HepG2 (cell line): ENCODE measurements at regions not wholly inside any gene's neighbourhood (a gene's known extent, or its start where the extent isn't known, plus 50 kb on each side); places are given as distances from the start of the nearest gene placed in this dataset.

Experiments used
- ATAC-seq: fragments of 200-7000 bp; cut with Tn5 transposase; 3 replicates; pipeline ENCODE4 v1.9.1; 2020; ENCODE audit warnings: mild to moderate bottlenecking, moderate library complexity
- BruUV-seq: library from RNA; stranded (reverse); fragments of 400-500 nt; replicated peaks from 2 replicates; lab custom pipeline; 2021; lab: Mats Ljungman, UMichigan
- CTCF ChIA-PET: fragments of 300-600 bp; formaldehyde crosslinking; extraction: SDS; loops from one replicate; lab custom pipeline; 2021; ENCODE audit warnings: low total read pairs, inconsistent platforms, low intra/inter-chr PET ratio; lab: Yijun Ruan, JAX
- POLR2A ChIA-PET: fragments of 350-600 bp; sonication (Branson Sonifier 250); formaldehyde crosslinking; loops from one replicate; lab custom pipeline; 2020; ENCODE audit warnings: antibody characterized with exemption, inconsistent platforms; lab: Yijun Ruan, JAX
- DNase-seq: peaks from one replicate; pipeline ENCODE4 v3.0.0-alpha.2; 2015; ENCODE audit warnings: low spot score
- FAIRE-seq: peaks from 3 replicates; lab custom pipeline; 2011; peaks lifted over from hg19 to GRCh38; lab: Jason Lieb, UNC
- H2AFZ ChIP-seq: one replicate; pipeline ENCODE4 v1.6.1; 2011; ENCODE audit warnings: low read length, inconsistent platforms
- H3K27ac ChIP-seq: fragments of 300-600 bp; 3 replicates; pipeline ENCODE4 v1.8.0; 2011; ENCODE audit warnings: mixed run types, mild to moderate bottlenecking, mixed read lengths, low read length, inconsistent platforms; ENCODE audit not compliant: insufficient read depth; ENCODE audit errors: extremely low read length
- H3K27me3 ChIP-seq, 2 experiments: fragments of 200-600 bp in 1 of 2; 2 replicates in 1 of 2; 3 replicates in 1 of 2; pipeline versions ENCODE4 v1.6.0 to v1.8.0; 2011; ENCODE audit warnings: low read length in 2 of 2, mild to moderate bottlenecking in 2 of 2, moderate library complexity in 2 of 2, inconsistent platforms in 1 of 2; ENCODE audit not compliant: insufficient read depth in 2 of 2, control insufficient read depth in 1 of 2
- H3K36me3 ChIP-seq, 2 experiments: fragments of 200-600 bp in 1 of 2; replicated peaks in 1 of 2; 2 replicates in 1 of 2; 3 replicates in 1 of 2; pipeline versions ENCODE4 v1.5.1 to v1.8.0; 2011; ENCODE audit warnings: low read length in 2 of 2, inconsistent platforms in 1 of 2; ENCODE audit not compliant: insufficient read depth in 2 of 2, control insufficient read depth in 1 of 2
- H3K4me1 ChIP-seq: 2 replicates; pipeline ENCODE4 v1.5.1; 2012; ENCODE audit warnings: low read length, inconsistent platforms; ENCODE audit not compliant: insufficient read depth
- H3K4me2 ChIP-seq: 2 replicates; pipeline ENCODE4 v1.6.0; 2011; ENCODE audit warnings: low read depth, low read length, inconsistent platforms
- H3K4me3 ChIP-seq, 3 experiments: fragments of 200-600 bp in 1 of 3; sonication (generic), shearing (Covaris generic) in 1 of 3; replicated peaks in 1 of 3; 2 replicates each; pipeline ENCODE4 v1.5.1; 2011 to 2016; ENCODE audit warnings: low read length in 3 of 3, inconsistent platforms in 2 of 3, low read depth in 2 of 3, mild to moderate bottlenecking in 2 of 3, control low read depth in 1 of 3, mixed read lengths in 1 of 3; ENCODE audit not compliant: insufficient read depth in 1 of 3
- H3K79me2 ChIP-seq: one replicate; pipeline ENCODE4 v1.6.1; 2011; ENCODE audit warnings: low read length, inconsistent platforms; ENCODE audit not compliant: insufficient read depth
- H3K9ac ChIP-seq: 2 replicates; pipeline ENCODE4 v1.6.0; 2011; ENCODE audit warnings: mild to moderate bottlenecking, low read depth, low read length, inconsistent platforms; ENCODE audit not compliant: insufficient read depth
- H3K9me3 ChIP-seq: 2 replicates; pipeline ENCODE4 v1.5.1; 2012; ENCODE audit warnings: mild to moderate bottlenecking, low read length
- H4K20me1 ChIP-seq: 2 replicates; pipeline ENCODE4 v1.6.0; 2011; ENCODE audit warnings: inconsistent platforms, mild to moderate bottlenecking, low read length, moderate library complexity; ENCODE audit not compliant: insufficient read depth
- ASH2L ChIP-seq: fragments of 300-600, 200-600 bp; sonication (generic); IDR thresholded peaks from 2 replicates; pipeline ENCODE4 v1.7.0; 2017; ENCODE audit warnings: low read depth, mild to moderate bottlenecking, moderate library complexity, mixed read lengths, low read length; ENCODE audit not compliant: insufficient read length
- ETV6 ChIP-seq: sonication (generic); formaldehyde crosslinking; conservative IDR thresholded peaks from 2 replicates; pipeline ENCODE4 v1.4.0; 2020; ENCODE audit warnings: missing genetic modification reagents
- GABPA ChIP-seq, 2 experiments: IDR thresholded peaks; 2 replicates each; pipeline ENCODE4 v1.6.1; 2011 to 2016; ENCODE audit warnings: low read depth in 2 of 2, low read length in 1 of 2, missing biosample characterization in 1 of 2, missing genetic modification characterization in 1 of 2
- GABPB1 ChIP-seq: IDR thresholded peaks from 2 replicates; pipeline ENCODE4 v1.6.1; 2016; ENCODE audit warnings: mild to moderate bottlenecking, missing genetic modification reagents, moderate library complexity, missing compliant biosample characterization
- GMEB1 ChIP-seq: sonication (generic); formaldehyde crosslinking; IDR thresholded peaks from 2 replicates; pipeline ENCODE4 v1.5.1; 2020; ENCODE audit warnings: missing genetic modification reagents, mild to moderate bottlenecking, borderline replicate concordance
- MLLT10 ChIP-seq: sonication (generic); formaldehyde crosslinking; IDR thresholded peaks from 2 replicates; pipeline ENCODE4 v1.4.0; 2020; ENCODE audit warnings: missing genetic modification reagents
- PRMT3 ChIP-seq: sonication (generic); formaldehyde crosslinking; IDR thresholded peaks from 2 replicates; pipeline ENCODE4 v1.8.1; 2022; ENCODE audit warnings: low read depth, mild to moderate bottlenecking, moderate library complexity, missing genetic modification reagents, borderline replicate concordance
- RXRA ChIP-seq: sonication (generic); formaldehyde crosslinking; IDR thresholded peaks from 2 replicates; pipeline ENCODE4 v1.5.1; 2020; ENCODE audit warnings: missing genetic modification reagents
- SPEN ChIP-seq: sonication (generic); formaldehyde crosslinking; IDR thresholded peaks from 2 replicates; pipeline ENCODE4 v1.5.1; 2020; ENCODE audit warnings: low read depth, mild to moderate bottlenecking, missing genetic modification reagents
- U2AF2 ChIP-seq: fragments of 200-400 bp; formaldehyde crosslinking; IDR thresholded peaks from 2 replicates; pipeline ENCODE4 v1.6.1; 2017; ENCODE audit warnings: low read depth, mild to moderate bottlenecking, low read length
- ZBTB42 ChIP-seq: sonication (generic); formaldehyde crosslinking; IDR thresholded peaks from 2 replicates; pipeline ENCODE4 v1.5.0; 2020; ENCODE audit warnings: mild to moderate bottlenecking, missing genetic modification reagents
- ZMYM2 ChIP-seq: sonication (generic); formaldehyde crosslinking; IDR thresholded peaks from 2 replicates; pipeline ENCODE4 v1.8.0; 2022; ENCODE audit warnings: mild to moderate bottlenecking, missing genetic modification reagents
- ZMYM3 ChIP-seq: sonication (generic); formaldehyde crosslinking; IDR thresholded peaks from 2 replicates; pipeline ENCODE4 v1.5.1; 2020; ENCODE audit warnings: mild to moderate bottlenecking, missing genetic modification reagents
- ZNF576 ChIP-seq: sonication (generic); formaldehyde crosslinking; IDR thresholded peaks from 2 replicates; pipeline ENCODE4 v1.4.0; 2020; ENCODE audit warnings: mild to moderate bottlenecking, missing genetic modification reagents
- ZSCAN25 ChIP-seq: sonication (generic); formaldehyde crosslinking; IDR thresholded peaks from 2 replicates; pipeline ENCODE4 v1.8.0; 2022; ENCODE audit warnings: mild to moderate bottlenecking, missing genetic modification reagents
- WGBS: methylation state at CpG from one replicate; pipeline ENCODE4 v1.1.6; 2017; ENCODE audit warnings: low lambda C conversion rate; 5-methylcytosine and 5-hydroxymethylcytosine counted together
- in situ Hi-C: cut with HindIII; loops from 2 replicates; pipeline ENCODE4 v1.10.0; 2017; ENCODE audit warnings: low pct_unique_long_range_greater_than_20kb; ENCODE audit not compliant: extremely low pct_ligation_motif_present
- intact Hi-C: fragments of 100-400 bp; cut with micrococcal nuclease; formaldehyde crosslinking; loops from one replicate; pipeline ENCODE4 v1.10.0; 2022; ENCODE audit not compliant: unreplicated experiment
- TF ChIP-seq, protein P1 (sequence below): fragments of 450-650 bp; IDR thresholded peaks from 2 replicates; pipeline ENCODE4 v1.6.1; 2017; ENCODE audit warnings: mild to moderate bottlenecking
- TF ChIP-seq, protein P2 (sequence below): sonication (generic); formaldehyde crosslinking; IDR thresholded peaks from 2 replicates; pipeline ENCODE4 v1.4.0; 2020; ENCODE audit warnings: missing genetic modification reagents

DNA sequence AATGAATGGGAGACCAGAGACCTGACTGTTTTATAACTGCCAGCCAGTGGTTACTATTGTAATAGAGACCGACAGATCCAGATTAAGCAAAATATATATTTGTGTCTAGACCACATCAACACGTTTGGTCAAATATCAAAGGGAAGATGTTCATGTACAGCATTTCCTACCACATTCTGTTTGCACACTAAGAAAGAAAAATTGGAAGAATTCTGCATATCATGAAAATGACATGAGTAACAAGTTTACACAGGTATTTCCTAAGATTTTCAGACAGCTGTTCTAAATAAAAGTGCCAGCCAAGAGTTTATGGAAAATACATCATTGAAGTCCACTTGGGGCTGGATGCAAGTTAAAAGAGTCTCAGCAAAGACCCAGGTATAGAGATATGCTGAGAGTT lies 145.5 kb upstream of the ANO3 start:
- no peak for ATAC-seq
- H3K9me3 ChIP-seq, result no peaks in the 10 kb centered on the region
- peaks cover 6% of the 10 kb centered on the region; the same call in 1 of the 2 replicates for H3K4me1 ChIP-seq
- BruUV-seq, result no TSS peak
- WGBS, result 25% methylated on average over 2 of the region's 2 CpGs
- H3K27ac ChIP-seq, result no peak overlapping the region
- H3K27me3 ChIP-seq, result no peaks in the 10 kb centered on the region
- H3K36me3 ChIP-seq, result no peaks in the 10 kb centered on the region
- in situ Hi-C loops, result no loop called here
- no peaks in the 10 kb centered on the region for H4K20me1 ChIP-seq
- H3K4me2 ChIP-seq, result no peak overlapping the region
- no peak overlapping the region for H2AFZ ChIP-seq
- H3K79me2 ChIP-seq, result no peaks in the 10 kb centered on the region
- ChIA-PET CTCF (no interaction called here), POLR2A (no interaction called here)
- intact Hi-C loops, result no loop called here
- DNase-seq, result no peak
- no peak overlapping the region for H3K4me3 ChIP-seq
- no peak for FAIRE-seq
- H3K9ac ChIP-seq, result no peak overlapping the region
- TF ChIP-seq U2AF2 (no peak), ZMYM2 (CRISPR knock-in tag) (no peak), MLLT10 (CRISPR knock-in tag) (no peak), GABPA (IDR thresholded peaks at IDR 0.05; ENCODE audit: low read depth, low read length) (no peak), GABPA (CRISPR knock-in tag; IDR thresholded peaks at IDR 0.05; ENCODE audit: low read depth) (no peak), SPEN (CRISPR knock-in tag) (no peak), GABPB1 (CRISPR knock-in tag) (no peak), ZMYM3 (CRISPR knock-in tag) (no peak), PRMT3 (CRISPR knock-in tag) (no peak), ZSCAN25 (CRISPR knock-in tag) (no peak), ETV6 (CRISPR knock-in tag) (no peak), RXRA (no peak), GMEB1 (CRISPR knock-in tag) (no peak), ZNF576 (CRISPR knock-in tag) (no peak), ASH2L (no peak), ZBTB42 (CRISPR knock-in tag) (no peak)
- TF ChIP-seq, protein P1, sequence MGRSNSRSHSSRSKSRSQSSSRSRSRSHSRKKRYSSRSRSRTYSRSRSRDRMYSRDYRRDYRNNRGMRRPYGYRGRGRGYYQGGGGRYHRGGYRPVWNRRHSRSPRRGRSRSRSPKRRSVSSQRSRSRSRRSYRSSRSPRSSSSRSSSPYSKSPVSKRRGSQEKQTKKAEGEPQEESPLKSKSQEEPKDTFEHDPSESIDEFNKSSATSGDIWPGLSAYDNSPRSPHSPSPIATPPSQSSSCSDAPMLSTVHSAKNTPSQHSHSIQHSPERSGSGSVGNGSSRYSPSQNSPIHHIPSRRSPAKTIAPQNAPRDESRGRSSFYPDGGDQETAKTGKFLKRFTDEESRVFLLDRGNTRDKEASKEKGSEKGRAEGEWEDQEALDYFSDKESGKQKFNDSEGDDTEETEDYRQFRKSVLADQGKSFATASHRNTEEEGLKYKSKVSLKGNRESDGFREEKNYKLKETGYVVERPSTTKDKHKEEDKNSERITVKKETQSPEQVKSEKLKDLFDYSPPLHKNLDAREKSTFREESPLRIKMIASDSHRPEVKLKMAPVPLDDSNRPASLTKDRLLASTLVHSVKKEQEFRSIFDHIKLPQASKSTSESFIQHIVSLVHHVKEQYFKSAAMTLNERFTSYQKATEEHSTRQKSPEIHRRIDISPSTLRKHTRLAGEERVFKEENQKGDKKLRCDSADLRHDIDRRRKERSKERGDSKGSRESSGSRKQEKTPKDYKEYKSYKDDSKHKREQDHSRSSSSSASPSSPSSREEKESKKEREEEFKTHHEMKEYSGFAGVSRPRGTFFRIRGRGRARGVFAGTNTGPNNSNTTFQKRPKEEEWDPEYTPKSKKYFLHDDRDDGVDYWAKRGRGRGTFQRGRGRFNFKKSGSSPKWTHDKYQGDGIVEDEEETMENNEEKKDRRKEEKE, result no peak
- TF ChIP-seq, protein P2, sequence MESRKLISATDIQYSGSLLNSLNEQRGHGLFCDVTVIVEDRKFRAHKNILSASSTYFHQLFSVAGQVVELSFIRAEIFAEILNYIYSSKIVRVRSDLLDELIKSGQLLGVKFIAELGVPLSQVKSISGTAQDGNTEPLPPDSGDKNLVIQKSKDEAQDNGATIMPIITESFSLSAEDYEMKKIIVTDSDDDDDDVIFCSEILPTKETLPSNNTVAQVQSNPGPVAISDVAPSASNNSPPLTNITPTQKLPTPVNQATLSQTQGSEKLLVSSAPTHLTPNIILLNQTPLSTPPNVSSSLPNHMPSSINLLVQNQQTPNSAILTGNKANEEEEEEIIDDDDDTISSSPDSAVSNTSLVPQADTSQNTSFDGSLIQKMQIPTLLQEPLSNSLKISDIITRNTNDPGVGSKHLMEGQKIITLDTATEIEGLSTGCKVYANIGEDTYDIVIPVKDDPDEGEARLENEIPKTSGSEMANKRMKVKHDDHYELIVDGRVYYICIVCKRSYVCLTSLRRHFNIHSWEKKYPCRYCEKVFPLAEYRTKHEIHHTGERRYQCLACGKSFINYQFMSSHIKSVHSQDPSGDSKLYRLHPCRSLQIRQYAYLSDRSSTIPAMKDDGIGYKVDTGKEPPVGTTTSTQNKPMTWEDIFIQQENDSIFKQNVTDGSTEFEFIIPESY (CRISPR knock-in tag), result no peak
